MCF 10A (cell line): ENCODE measurements at regions not wholly inside any gene's neighbourhood (a gene's known extent, or its start where the extent isn't known, plus 50 kb on each side); places are given as distances from the start of the nearest gene placed in this dataset.

ENCODE experiments used
- BruUV-seq: library from RNA; stranded (reverse); fragments of 400-500 nt; replicated peaks from 2 replicates; lab custom pipeline; 2021; lab: Mats Ljungman, UMichigan
- CTCF ChIA-PET: fragments of 300-600 bp; sonication (Branson Sonifier 250); formaldehyde crosslinking; extraction: SDS; loops from one replicate; lab custom pipeline; 2021; ENCODE audit warnings: antibody characterized with exemption, inconsistent platforms; lab: Yijun Ruan, JAX
- POLR2A ChIA-PET: fragments of 300-600, 350-650 bp; sonication (Branson Sonifier 250); formaldehyde crosslinking; extraction: SDS; loops from one replicate; lab custom pipeline; 2020; ENCODE audit warnings: antibody characterized with exemption, inconsistent platforms; lab: Yijun Ruan, JAX
- DNase-seq: peaks from one replicate; pipeline ENCODE4 v3.0.0-alpha.2; 2018; ENCODE audit not compliant: unreplicated experiment
- H3K27ac Mint-ChIP-seq: one replicate; pipeline ENCODE4 v1.8.0; 2022; ENCODE audit warnings: mild to moderate bottlenecking, low read depth, mixed read lengths; ENCODE audit not compliant: unreplicated experiment
- H3K27me3 Mint-ChIP-seq: one replicate; pipeline ENCODE4 v1.8.0; 2022; ENCODE audit warnings: mixed read lengths; ENCODE audit not compliant: insufficient read depth, unreplicated experiment
- H3K36me3 Mint-ChIP-seq: one replicate; pipeline ENCODE4 v1.8.0; 2022; ENCODE audit warnings: mild to moderate bottlenecking, moderate library complexity, mixed read lengths; ENCODE audit not compliant: insufficient read depth, unreplicated experiment
- H3K4me1 Mint-ChIP-seq: one replicate; pipeline ENCODE4 v1.8.0; 2022; ENCODE audit warnings: mixed read lengths; ENCODE audit not compliant: insufficient read depth, unreplicated experiment
- H3K4me3 Mint-ChIP-seq: one replicate; pipeline ENCODE4 v1.8.0; 2022; ENCODE audit warnings: mild to moderate bottlenecking, moderate library complexity, mixed read lengths; ENCODE audit not compliant: unreplicated experiment
- H3K9me3 Mint-ChIP-seq: one replicate; pipeline ENCODE4 v1.8.0; 2022; ENCODE audit warnings: mixed read lengths; ENCODE audit not compliant: unreplicated experiment
- CTCF ChIP-seq: fragments of 200-600 bp; IDR thresholded peaks from one replicate; pipeline ENCODE4 v1.8.0; 2022; ENCODE audit warnings: antibody characterized with exemption, mild to moderate bottlenecking; ENCODE audit not compliant: unreplicated experiment
- intact Hi-C: fragments of 100-400 bp; cut with micrococcal nuclease; formaldehyde crosslinking; loops from 2 replicates; pipeline ENCODE4 v1.14.1; 2022

GRCh38 chr6:130507666-130508028 is 141.8 kb downstream of the TMEM200A start:
- TF ChIP-seq CTCF, result no peak
- Mint-ChIP-seq H3K9me3 (no peaks in the 10 kb centered on the region), H3K27ac (peak overlapping the region; percentile 35), H3K4me3 (no peak overlapping the region), H3K27me3 (no peaks in the 10 kb centered on the region), H3K4me1 (peaks cover 19% of the 10 kb centered on the region), H3K36me3 (no peaks in the 10 kb centered on the region)
- intact Hi-C loops, result no loop called here
- ChIA-PET CTCF (interaction anchor here (0.7 kb wide), 1 partner anchor 42 kb away, joined by 3 read pairs; no protein-coding TSS in a partner anchor), POLR2A (interaction anchor here (0.7 kb wide), 1 partner anchor 69 kb away, joined by 4 read pairs; no protein-coding TSS in a partner anchor)
- no TSS peak for BruUV-seq
- no peak for DNase-seq

GRCh38 chr6:130513770-130514169 is 148.0 kb downstream of the TMEM200A start:
- H3K9me3 Mint-ChIP-seq, result no peaks in the 10 kb centered on the region
- POLR2A ChIA-PET, result no interaction called here
- no peaks in the 10 kb centered on the region for H3K36me3 Mint-ChIP-seq
- intact Hi-C loops, result no loop called here
- no peak for TF ChIP-seq CTCF
- CTCF ChIA-PET, result no interaction called here
- no peak overlapping the region for H3K27ac Mint-ChIP-seq
- DNase-seq, result no peak
- peaks cover 11% of the 10 kb centered on the region for H3K4me1 Mint-ChIP-seq
- BruUV-seq, result no TSS peak
- no peak overlapping the region for H3K4me3 Mint-ChIP-seq
- H3K27me3 Mint-ChIP-seq, result no peaks in the 10 kb centered on the region

GRCh38 chr6:130514712-130515111 is 148.9 kb downstream of the TMEM200A start:
- ChIA-PET CTCF (interaction anchor here (1.3 kb wide), 1 partner anchor 183 kb away, joined by 4 read pairs; no protein-coding TSS in a partner anchor), POLR2A (no interaction called here)
- no peak for DNase-seq
- TF ChIP-seq CTCF, result no peak
- Mint-ChIP-seq H3K9me3 (no peaks in the 10 kb centered on the region), H3K36me3 (no peaks in the 10 kb centered on the region), H3K4me3 (no peak overlapping the region), H3K4me1 (peaks cover 11% of the 10 kb centered on the region), H3K27me3 (no peaks in the 10 kb centered on the region), H3K27ac (no peak overlapping the region)
- no TSS peak for BruUV-seq
- intact Hi-C loops, result no loop called here

GRCh38 chr6:130515306-130515705 is 149.5 kb downstream of the TMEM200A start:
- Mint-ChIP-seq H3K4me1 (peaks cover 11% of the 10 kb centered on the region), H3K27me3 (no peaks in the 10 kb centered on the region), H3K27ac (no peak overlapping the region), H3K36me3 (no peaks in the 10 kb centered on the region), H3K4me3 (no peak overlapping the region), H3K9me3 (no peaks in the 10 kb centered on the region)
- POLR2A ChIA-PET, result no interaction called here
- no peak for TF ChIP-seq CTCF
- CTCF ChIA-PET, result interaction anchor here (1.3 kb wide), 1 partner anchor 183 kb away, joined by 4 read pairs; no protein-coding TSS in a partner anchor
- DNase-seq, result no peak
- intact Hi-C loops, result no loop called here
- BruUV-seq, result no TSS peak
